ENCODE measurements at regions not wholly inside any gene's neighbourhood (a gene's known extent, or its start where the extent isn't known, plus 50 kb on each side); places are given as distances from the start of the nearest gene placed in this dataset.

GRCh38 chr6:151170622-151171246, 69.0 kb upstream of the AKAP12 start:
- Histone ChIP-seq H4K20me1 (ENCODE audit: low read length) (no peaks in the 10 kb centered on the region), H3K4me3 (ENCODE audit: low read length) (no peak overlapping the region), H2AFZ (ENCODE audit: low read length) (no peak overlapping the region), H3K27ac (ENCODE audit: low read length) (no peak overlapping the region), H3K9me3 (ENCODE audit: low read length) (no peaks in the 10 kb centered on the region), H3K79me2 (ENCODE audit: low read length) (no peaks in the 10 kb centered on the region), H3K36me3 (ENCODE audit: low read depth, low read length) (no peaks in the 10 kb centered on the region), H3K4me2 (ENCODE audit: low read length) (no peak overlapping the region), H3F3A (ENCODE audit: low read length, unreplicated experiment) (no peaks in the 10 kb centered on the region), H3K9me2 (replicated peaks; ENCODE audit: low read length) (no peaks in the 10 kb centered on the region), H3K4me1 (ENCODE audit: insufficient read depth, low read length) (no peaks in the 10 kb centered on the region), H3K27me3 (ENCODE audit: low read length) (no peaks in the 10 kb centered on the region), H3K9ac (ENCODE audit: low read length) (no peak overlapping the region)
- intact Hi-C loops (cut with micrococcal nuclease): no loop called here
- DNase-seq (no peak), ATAC-seq (no peak)
- ChIA-PET POLR2A (ENCODE audit: unreplicated experiment) (no interaction called here), CTCF (no interaction called here)
- no TSS peak for BruUV-seq (replicated peaks)
- no peak for TF ChIP-seq CTCF (conservative IDR thresholded peaks at IDR 0.05; ENCODE audit: low read depth, low read length)
- no peak for TF ChIP-seq EZH2 (IDR thresholded peaks at IDR 0.05; ENCODE audit: low read length, unreplicated experiment)
- no peak for TF ChIP-seq EZH2phosphoT487 (IDR thresholded peaks at IDR 0.05; ENCODE audit: borderline replicate concordance, low read length)

- no peak for TF ChIP-seq EZH2phosphoT487 (IDR thresholded peaks at IDR 0.05; ENCODE audit: borderline replicate concordance, low read length)
- no peak for TF ChIP-seq CTCF (conservative IDR thresholded peaks at IDR 0.05; ENCODE audit: low read depth, low read length)
- TF ChIP-seq EZH2 (IDR thresholded peaks at IDR 0.05; ENCODE audit: low read length, unreplicated experiment): no peak
- Histone ChIP-seq H3K27ac (ENCODE audit: low read length) (no peak overlapping the region), H3F3A (ENCODE audit: low read length, unreplicated experiment) (no peaks in the 10 kb centered on the region), H3K4me1 (ENCODE audit: insufficient read depth, low read length) (no peaks in the 10 kb centered on the region), H3K36me3 (ENCODE audit: low read depth, low read length) (no peaks in the 10 kb centered on the region), H3K27me3 (ENCODE audit: low read length) (no peaks in the 10 kb centered on the region), H3K9me2 (replicated peaks; ENCODE audit: low read length) (no peaks in the 10 kb centered on the region), H4K20me1 (ENCODE audit: low read length) (no peaks in the 10 kb centered on the region), H3K9me3 (ENCODE audit: low read length) (no peaks in the 10 kb centered on the region), H3K79me2 (ENCODE audit: low read length) (no peaks in the 10 kb centered on the region), H3K4me3 (ENCODE audit: low read length) (no peak overlapping the region), H3K9ac (ENCODE audit: low read length) (no peak overlapping the region), H2AFZ (ENCODE audit: low read length) (no peak overlapping the region), H3K4me2 (ENCODE audit: low read length) (no peak overlapping the region)
- BruUV-seq (replicated peaks): no TSS peak
- no peak for DNase-seq
- ChIA-PET CTCF (no interaction called here), POLR2A (ENCODE audit: unreplicated experiment) (no interaction called here)
- no peak for ATAC-seq
- intact Hi-C loops (cut with micrococcal nuclease): no loop called here
Measured at GRCh38 chr6:151172751-151173150, 67.0 kb upstream of the AKAP12 start.

GRCh38 chr6:151175662-151176445, 63.9 kb upstream of the AKAP12 start:
- H3K27ac ChIP-seq (ENCODE audit: low read length): no peak overlapping the region
- ChIA-PET CTCF (no interaction called here), POLR2A (ENCODE audit: unreplicated experiment) (no interaction called here)
- no peak overlapping the region for H3K4me3 ChIP-seq (ENCODE audit: low read length)
- no peaks in the 10 kb centered on the region for H3K9me2 ChIP-seq (replicated peaks; ENCODE audit: low read length)
- no peaks in the 10 kb centered on the region for H3K27me3 ChIP-seq (ENCODE audit: low read length)
- no peak for DNase-seq
- BruUV-seq (replicated peaks): no TSS peak
- no peaks in the 10 kb centered on the region for H3K9me3 ChIP-seq (ENCODE audit: low read length)
- no peaks in the 10 kb centered on the region for H4K20me1 ChIP-seq (ENCODE audit: low read length)
- H3K36me3 ChIP-seq (ENCODE audit: low read depth, low read length): no peaks in the 10 kb centered on the region
- no peak for ATAC-seq
- H3K79me2 ChIP-seq (ENCODE audit: low read length): no peaks in the 10 kb centered on the region
- intact Hi-C loops (cut with micrococcal nuclease): no loop called here
- H3K9ac ChIP-seq (ENCODE audit: low read length): no peak overlapping the region
- no peak overlapping the region for H3K4me2 ChIP-seq (ENCODE audit: low read length)
- no peak overlapping the region for H2AFZ ChIP-seq (ENCODE audit: low read length)
- TF ChIP-seq EZH2phosphoT487 (IDR thresholded peaks at IDR 0.05; ENCODE audit: borderline replicate concordance, low read length) (no peak), CTCF (conservative IDR thresholded peaks at IDR 0.05; ENCODE audit: low read depth, low read length) (no peak), EZH2 (IDR thresholded peaks at IDR 0.05; ENCODE audit: low read length, unreplicated experiment) (no peak)
- no peaks in the 10 kb centered on the region for H3F3A ChIP-seq (ENCODE audit: low read length, unreplicated experiment)
- H3K4me1 ChIP-seq (ENCODE audit: insufficient read depth, low read length): no peaks in the 10 kb centered on the region
